Small intestine (tissue), 7 donors: ENCODE measurements at regions not wholly inside any gene's neighbourhood (a gene's known extent, or its start where the extent isn't known, plus 50 kb on each side); places are given as distances from the start of the nearest gene placed in this dataset.

Experiments used
- DNase-seq, 2 donors: peaks; one replicate each; pipeline versions ENCODE4 v3.0.0 to v3.0.0-alpha.2; 2013
- FAIRE-seq: peaks from 2 replicates; lab custom pipeline; 2012; peaks lifted over from hg19 to GRCh38; lab: Jason Lieb, UNC
- H3K27ac ChIP-seq, 3 donors: one replicate each; pipeline ENCODE4 v1.5.1; 2013; ENCODE audit warnings: low read length in 2 of 3, mild to moderate bottlenecking in 2 of 3, control low read depth in 1 of 3, inconsistent platforms in 1 of 3, low read depth in 1 of 3, moderate library complexity in 1 of 3
- H3K27me3 ChIP-seq, 3 donors: one replicate each; pipeline ENCODE4 v1.6.1; 2013; ENCODE audit warnings: low read length in 3 of 3, inconsistent platforms in 1 of 3; ENCODE audit not compliant: control insufficient read depth in 3 of 3, insufficient read depth in 3 of 3
- H3K36me3 ChIP-seq, 3 donors: one replicate each; pipeline ENCODE4 v1.6.1; 2013; ENCODE audit warnings: low read length in 3 of 3, inconsistent platforms in 1 of 3, low read depth in 1 of 3, mild to moderate bottlenecking in 1 of 3, moderate library complexity in 1 of 3; ENCODE audit not compliant: control insufficient read depth in 3 of 3, insufficient read depth in 2 of 3
- H3K4me1 ChIP-seq, 3 donors: one replicate each; pipeline ENCODE4 v1.6.1; 2013; ENCODE audit warnings: low read length in 2 of 3, inconsistent platforms in 1 of 3, low read depth in 1 of 3, mild to moderate bottlenecking in 1 of 3, moderate library complexity in 1 of 3; ENCODE audit not compliant: control insufficient read depth in 3 of 3, insufficient read depth in 2 of 3
- H3K4me3 ChIP-seq, 3 donors: one replicate each; pipeline ENCODE4 v1.5.1; 2013; ENCODE audit warnings: low read length in 3 of 3, control low read depth in 1 of 3, inconsistent platforms in 1 of 3, low read depth in 1 of 3, mild to moderate bottlenecking in 1 of 3, moderate library complexity in 1 of 3
- H3K9me3 ChIP-seq, 2 donors: one replicate each; pipeline ENCODE4 v1.6.1; 2013; ENCODE audit warnings: low read depth in 1 of 2, low read length in 1 of 2; ENCODE audit not compliant: control insufficient read depth in 2 of 2, insufficient read depth in 1 of 2
- WGBS, 3 donors: extraction: QIAGEN DNeasy Blood & Tissue Kit; methylation state at CpG; one replicate each; pipeline ENCODE4 v1.1.7; 2013; 5-methylcytosine and 5-hydroxymethylcytosine counted together
- donor health status: healthy with polysubstance abuse.
- donor health status: control.
- donor health status: control.
- donor health status: Bipolar disorder and iron deficiency.
- donor health status: healthy.

DNA sequence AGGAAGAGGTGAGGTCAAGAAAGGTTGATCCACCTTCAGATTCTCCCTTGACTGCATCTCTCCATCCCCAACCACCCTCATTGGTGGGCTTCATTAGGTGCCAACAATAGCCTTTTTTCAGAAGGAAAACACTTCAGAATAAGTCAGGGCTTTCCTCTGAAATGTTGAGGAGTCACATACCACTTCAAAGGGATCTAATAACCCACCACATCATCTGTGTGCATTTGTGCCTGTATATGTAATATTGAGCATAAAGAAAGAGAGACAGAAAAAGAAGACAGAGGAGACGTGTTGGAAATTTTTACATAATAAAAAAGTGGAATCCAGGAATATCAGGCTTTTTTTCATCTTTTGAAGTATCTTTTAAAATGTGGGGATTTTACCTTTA, 209.1 kb upstream of the SLC7A11 start:
- H3K4me3 ChIP-seq, result no peak overlapping the region
- FAIRE-seq (no peak), DNase-seq (no peak)
- WGBS, 3 donors, result 72 to 84% (median 76%) methylated on average over 1 of the region's 1 CpG
- H3K9me3 ChIP-seq, result no peaks in the 10 kb centered on the region
- no peaks in the 10 kb centered on the region for H3K36me3 ChIP-seq
- no peaks in the 10 kb centered on the region for H3K27me3 ChIP-seq
- no peak overlapping the region for H3K27ac ChIP-seq
- H3K4me1 ChIP-seq, result no peaks in the 10 kb centered on the region

- H3K27me3 ChIP-seq, result no peaks in the 10 kb centered on the region
- no peaks in the 10 kb centered on the region for H3K36me3 ChIP-seq
- DNase-seq (no peak), FAIRE-seq (no peak)
- no peak overlapping the region for H3K27ac ChIP-seq
- H3K4me1 ChIP-seq, result no peaks in the 10 kb centered on the region
- H3K9me3 ChIP-seq, result no peaks in the 10 kb centered on the region
- H3K4me3 ChIP-seq, result no peak overlapping the region
- 62 to 84% (median 74%) methylated on average over 3 of the region's 3 CpGs for WGBS, 3 donors
Measured at GRCh38 chr4:138450546-138451275, 208.6 kb upstream of the SLC7A11 start.

DNA sequence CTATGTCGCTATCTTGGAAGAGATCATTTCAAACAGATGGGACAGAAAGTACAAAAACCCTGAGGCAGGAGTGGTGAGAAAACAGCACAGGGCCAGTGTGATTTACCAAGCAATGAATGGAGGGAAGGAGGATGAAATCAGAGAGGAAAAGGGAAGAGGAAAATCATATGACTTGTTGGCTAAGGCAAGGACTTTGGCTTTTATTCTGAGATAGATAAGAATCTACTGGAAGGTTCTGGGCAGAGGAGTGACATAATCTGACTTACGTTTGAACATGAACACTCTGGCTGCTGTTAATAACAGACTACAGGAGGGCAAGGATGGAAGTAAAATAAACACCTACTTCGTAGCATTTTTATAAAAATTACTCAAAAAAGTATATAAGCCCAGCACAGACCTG, 207.8 kb upstream of the SLC7A11 start:
- DNase-seq, result peak; percentile 12 to 35
- Histone ChIP-seq H3K27ac (no peak overlapping the region), H3K9me3 (no peaks in the 10 kb centered on the region), H3K27me3 (no peaks in the 10 kb centered on the region), H3K4me3 (no peak overlapping the region), H3K36me3 (no peaks in the 10 kb centered on the region), H3K4me1 (no peaks in the 10 kb centered on the region)
- FAIRE-seq, result no peak
- 36 to 58% (median 48%) methylated on average over 3 of the region's 3 CpGs for WGBS, 3 donors

DNA sequence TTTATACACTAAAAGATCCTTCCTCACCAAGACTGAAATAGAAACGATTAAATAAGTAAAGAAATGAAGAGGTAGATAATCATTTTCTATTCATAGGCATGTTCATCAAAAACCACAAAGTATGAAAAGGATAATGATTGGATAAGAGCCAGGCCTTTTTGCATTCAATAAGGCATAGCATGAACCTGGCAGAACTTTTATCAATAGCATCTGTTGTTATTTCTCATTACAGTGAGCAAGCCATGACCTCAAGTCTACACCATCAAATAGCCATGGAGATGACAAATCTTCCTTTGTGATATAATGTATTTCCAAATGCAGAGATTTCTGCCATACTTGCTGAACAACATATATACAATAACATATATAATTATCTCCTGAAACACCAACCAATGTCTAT, 206.0 kb upstream of the SLC7A11 start:
- WGBS, 3 donors, result 76 to 81% (median 79%) methylated on average over 1 of the region's 1 CpG
- FAIRE-seq, result no peak

GRCh38 chr4:138446456-138446855, 204.3 kb upstream of the SLC7A11 start:
- Histone ChIP-seq H3K9me3 (peaks cover 0 to 9% of the 10 kb centered on the region in 2 donors), H3K36me3 (no peaks in the 10 kb centered on the region), H3K27me3 (no peaks in the 10 kb centered on the region), H3K4me1 (no peaks in the 10 kb centered on the region), H3K27ac (no peak overlapping the region), H3K4me3 (no peak overlapping the region)
- FAIRE-seq, result no peak
- WGBS, 3 donors, result 89 to 93% (median 93%) methylated on average over 5 of the region's 5 CpGs
- no peak for DNase-seq

More for the DNA sequence above, 206.0 kb upstream of the SLC7A11 start:
- H3K27ac ChIP-seq, result no peak overlapping the region
- peaks cover 0 to 4% of the 10 kb centered on the region in 2 donors for H3K9me3 ChIP-seq
- H3K4me3 ChIP-seq, result no peak overlapping the region
- no peaks in the 10 kb centered on the region for H3K27me3 ChIP-seq
- H3K36me3 ChIP-seq, result no peaks in the 10 kb centered on the region
- DNase-seq, result no peak
- no peaks in the 10 kb centered on the region for H3K4me1 ChIP-seq

GRCh38 chr4:138445098-138445497, 202.9 kb upstream of the SLC7A11 start:
- no peak for DNase-seq
- H3K4me1 ChIP-seq, result no peaks in the 10 kb centered on the region
- H3K27ac ChIP-seq, result no peak overlapping the region
- H3K4me3 ChIP-seq, result no peak overlapping the region
- peaks cover 0 to 9% of the 10 kb centered on the region in 2 donors for H3K9me3 ChIP-seq
- H3K27me3 ChIP-seq, result no peaks in the 10 kb centered on the region
- no peaks in the 10 kb centered on the region for H3K36me3 ChIP-seq
- FAIRE-seq, result no peak
- 50 to 81% (median 64%) methylated on average over 3 of the region's 3 CpGs for WGBS, 3 donors

- 14 to 69% (median 24%) methylated on average over 2 of the region's 2 CpGs for WGBS, 3 donors
- H3K27ac ChIP-seq, result no peak overlapping the region
- H3K4me3 ChIP-seq, result no peak overlapping the region
- H3K9me3 ChIP-seq, result peaks cover 0 to 9% of the 10 kb centered on the region in 2 donors
- no peak for FAIRE-seq
- no peaks in the 10 kb centered on the region for H3K36me3 ChIP-seq
- no peaks in the 10 kb centered on the region for H3K27me3 ChIP-seq
- no peak for DNase-seq
- no peaks in the 10 kb centered on the region for H3K4me1 ChIP-seq
Measured at GRCh38 chr4:138444260-138444659, 202.1 kb upstream of the SLC7A11 start.

DNA sequence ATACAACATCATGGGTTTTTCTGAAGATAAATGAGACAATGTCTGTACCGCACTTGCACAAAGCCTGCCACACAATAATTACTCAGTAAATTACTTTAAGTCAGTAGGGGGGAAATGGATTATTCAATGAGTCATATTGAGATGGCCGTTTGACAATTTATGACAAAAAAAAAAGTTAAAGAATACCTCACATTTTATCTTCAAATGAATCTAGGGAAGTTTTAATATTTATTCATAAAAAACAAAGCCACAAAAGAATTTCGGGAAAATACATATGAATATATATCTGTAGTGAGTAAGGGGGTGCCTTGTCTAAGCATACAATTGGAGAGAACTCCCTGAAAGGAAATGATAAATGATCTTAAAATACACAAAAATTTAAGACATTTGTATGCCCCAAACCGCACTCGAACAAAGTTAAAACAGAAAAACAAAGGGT, 197.0 kb upstream of the SLC7A11 start:
- no peaks in the 10 kb centered on the region for H3K4me1 ChIP-seq
- H3K27ac ChIP-seq, result no peak overlapping the region
- 78 to 83% (median 79%) methylated on average over 5 of the region's 5 CpGs for WGBS, 3 donors
- H3K4me3 ChIP-seq, result no peak overlapping the region
- H3K9me3 ChIP-seq, result peaks cover 0 to 9% of the 10 kb centered on the region in 2 donors
- FAIRE-seq (no peak), DNase-seq (no peak)
- H3K36me3 ChIP-seq, result no peaks in the 10 kb centered on the region
- H3K27me3 ChIP-seq, result no peaks in the 10 kb centered on the region

- Histone ChIP-seq H3K9me3 (peaks cover 0 to 5% of the 10 kb centered on the region in 2 donors), H3K36me3 (no peaks in the 10 kb centered on the region), H3K4me1 (no peaks in the 10 kb centered on the region), H3K4me3 (no peak overlapping the region), H3K27me3 (no peaks in the 10 kb centered on the region), H3K27ac (no peak overlapping the region)
- FAIRE-seq (no peak), DNase-seq (no peak)
Measured at GRCh38 chr4:138438608-138439007, 196.5 kb upstream of the SLC7A11 start.
